ENCODE measurements at regions not wholly inside any gene's neighbourhood (a gene's known extent, or its start where the extent isn't known, plus 50 kb on each side); places are given as distances from the start of the nearest gene placed in this dataset.

DNA sequence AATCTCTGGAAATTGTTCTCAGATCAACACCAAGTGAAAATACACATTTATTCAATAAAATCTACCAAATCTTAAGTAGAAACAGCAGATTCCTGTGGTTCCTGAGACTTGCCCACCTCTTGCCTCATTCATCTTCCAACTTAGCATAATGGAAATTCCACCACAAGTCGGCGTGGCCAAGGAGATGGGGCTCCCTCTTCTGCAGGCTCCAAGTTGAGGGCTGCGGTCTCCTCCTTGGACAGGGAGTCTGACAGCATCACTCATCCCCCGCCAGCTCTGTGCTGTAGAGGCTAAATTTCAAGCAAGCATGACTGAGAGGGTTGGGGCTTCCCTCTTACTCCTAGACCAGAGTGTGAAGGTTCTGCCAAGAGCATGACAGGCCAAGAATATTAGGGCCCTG is 273.7 kb downstream of the DIRAS2 start:
- no peak for TF ChIP-seq POLR2AphosphoS5 (IDR thresholded peaks at IDR 0.05; ENCODE audit: borderline replicate concordance, low read depth, low read length)
- no peak for TF ChIP-seq EZH2 (IDR thresholded peaks at IDR 0.05)
